ENCODE measurements at regions not wholly inside any gene's neighbourhood (a gene's known extent, or its start where the extent isn't known, plus 50 kb on each side); places are given as distances from the start of the nearest gene placed in this dataset.

- FAIRE-seq (no peak), DNase-seq (ENCODE audit: insufficient read length, low spot score) (no peak)
- TF ChIP-seq, protein P1, sequence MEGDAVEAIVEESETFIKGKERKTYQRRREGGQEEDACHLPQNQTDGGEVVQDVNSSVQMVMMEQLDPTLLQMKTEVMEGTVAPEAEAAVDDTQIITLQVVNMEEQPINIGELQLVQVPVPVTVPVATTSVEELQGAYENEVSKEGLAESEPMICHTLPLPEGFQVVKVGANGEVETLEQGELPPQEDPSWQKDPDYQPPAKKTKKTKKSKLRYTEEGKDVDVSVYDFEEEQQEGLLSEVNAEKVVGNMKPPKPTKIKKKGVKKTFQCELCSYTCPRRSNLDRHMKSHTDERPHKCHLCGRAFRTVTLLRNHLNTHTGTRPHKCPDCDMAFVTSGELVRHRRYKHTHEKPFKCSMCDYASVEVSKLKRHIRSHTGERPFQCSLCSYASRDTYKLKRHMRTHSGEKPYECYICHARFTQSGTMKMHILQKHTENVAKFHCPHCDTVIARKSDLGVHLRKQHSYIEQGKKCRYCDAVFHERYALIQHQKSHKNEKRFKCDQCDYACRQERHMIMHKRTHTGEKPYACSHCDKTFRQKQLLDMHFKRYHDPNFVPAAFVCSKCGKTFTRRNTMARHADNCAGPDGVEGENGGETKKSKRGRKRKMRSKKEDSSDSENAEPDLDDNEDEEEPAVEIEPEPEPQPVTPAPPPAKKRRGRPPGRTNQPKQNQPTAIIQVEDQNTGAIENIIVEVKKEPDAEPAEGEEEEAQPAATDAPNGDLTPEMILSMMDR (IDR thresholded peaks at IDR 0.05; ENCODE audit: insufficient read depth, missing control alignments) = no peak
Measured at GRCh38 chrX:39834600-39834999, 263.2 kb downstream of the BCOR start.

DNA sequence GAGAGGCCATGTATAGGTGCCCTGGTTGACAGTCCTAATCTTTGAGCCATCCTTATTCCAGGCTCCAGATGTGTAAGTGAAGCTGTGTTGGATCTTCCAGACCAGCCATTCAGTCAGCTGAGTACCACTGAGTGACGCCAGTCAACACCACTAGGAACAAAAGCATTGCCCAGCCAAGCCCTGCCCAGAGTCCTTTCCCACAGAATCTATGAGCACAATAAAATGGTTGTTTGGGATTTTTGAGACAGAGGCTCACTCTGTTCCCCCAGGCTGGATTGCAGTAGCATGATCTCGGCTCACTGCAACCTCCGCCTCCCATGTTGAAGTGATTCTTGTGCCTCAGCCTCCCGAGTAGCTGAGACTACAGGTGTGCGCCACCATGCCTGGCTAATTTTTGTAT is 262.5 kb downstream of the BCOR start:
- TF ChIP-seq, protein P1 (IDR thresholded peaks at IDR 0.05; ENCODE audit: insufficient read depth, missing control alignments) = no peak
- DNase-seq (ENCODE audit: insufficient read length, low spot score) (no peak), FAIRE-seq (no peak)

- DNase-seq (ENCODE audit: insufficient read length, low spot score) = no peak
- TF ChIP-seq, protein P1 (IDR thresholded peaks at IDR 0.05; ENCODE audit: insufficient read depth, missing control alignments) = no peak
- FAIRE-seq = no peak
Measured at GRCh38 chrX:39835776-39836175, 262.0 kb downstream of the BCOR start.

GRCh38 chrX:39836802-39837420 is 260.8 kb downstream of the BCOR start:
- no peak for FAIRE-seq

DNA sequence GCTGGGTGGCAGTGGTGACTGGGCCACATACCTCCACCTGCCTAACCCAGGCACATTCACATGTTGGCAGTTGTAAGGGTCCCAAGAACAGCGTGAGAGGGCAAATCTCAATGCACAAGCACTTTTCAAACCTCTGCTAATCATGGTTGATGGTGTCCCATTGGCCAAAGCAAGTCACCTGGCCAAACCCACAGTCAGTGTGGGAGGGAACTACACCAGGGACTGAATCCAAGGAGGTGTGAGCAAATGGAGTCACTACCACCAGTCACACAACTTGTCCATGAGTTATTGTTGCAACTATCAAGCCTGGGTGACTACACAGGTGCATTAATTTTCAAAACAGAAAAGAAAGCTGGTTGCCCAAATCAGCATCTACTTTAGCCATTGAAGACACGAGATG is 260.1 kb downstream of the BCOR start:
- FAIRE-seq (no peak), DNase-seq (ENCODE audit: insufficient read length, low spot score) (no peak)
- TF ChIP-seq, protein P1 (IDR thresholded peaks at IDR 0.05; ENCODE audit: insufficient read depth, missing control alignments) = no peak

More at GRCh38 chrX:39836802-39837420, 260.8 kb downstream of the BCOR start:
- no peak for DNase-seq (ENCODE audit: insufficient read length, low spot score)
- TF ChIP-seq, protein P1 (IDR thresholded peaks at IDR 0.05; ENCODE audit: insufficient read depth, missing control alignments) = no peak

DNA sequence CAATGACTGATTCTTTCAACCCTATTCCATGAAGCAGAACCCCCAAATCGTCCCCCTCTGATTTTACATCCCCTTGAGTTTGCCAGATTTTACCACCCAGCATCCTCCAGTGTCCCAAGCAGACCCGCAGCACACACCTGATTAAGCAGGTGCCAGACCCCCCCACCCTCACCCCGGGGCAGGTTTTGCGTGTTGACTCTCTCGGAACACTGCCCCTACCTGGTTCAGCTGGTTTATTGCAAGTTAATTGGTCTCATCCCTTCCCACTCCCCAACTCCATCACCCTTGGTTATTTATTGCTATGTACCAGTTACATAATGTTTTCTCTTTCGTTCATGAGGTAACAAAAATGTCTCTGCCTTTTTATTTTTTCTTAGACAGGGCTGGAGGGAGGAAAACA is 258.4 kb downstream of the BCOR start:
- FAIRE-seq (no peak), DNase-seq (ENCODE audit: insufficient read length, low spot score) (no peak)
- TF ChIP-seq, protein P1 (IDR thresholded peaks at IDR 0.05; ENCODE audit: insufficient read depth, missing control alignments) = no peak

GRCh38 chrX:39840133-39840532 is 257.6 kb downstream of the BCOR start:
- FAIRE-seq = no peak
- TF ChIP-seq, protein P1 (IDR thresholded peaks at IDR 0.05; ENCODE audit: insufficient read depth, missing control alignments) = no peak
- no peak for DNase-seq (ENCODE audit: insufficient read length, low spot score)
